ENCODE measurements at regions not wholly inside any gene's neighbourhood (a gene's known extent, or its start where the extent isn't known, plus 50 kb on each side); places are given as distances from the start of the nearest gene placed in this dataset.

- no peak for TF ChIP-seq BCL3 (IDR thresholded peaks at IDR 0.05; ENCODE audit: borderline replicate concordance, insufficient read depth, low read depth, low read length, poor library complexity, severe bottlenecking)
These were observed 142.5 kb upstream of the DMRT1 start (continued) for GRCh38 chr9:698954-699353.

DNA sequence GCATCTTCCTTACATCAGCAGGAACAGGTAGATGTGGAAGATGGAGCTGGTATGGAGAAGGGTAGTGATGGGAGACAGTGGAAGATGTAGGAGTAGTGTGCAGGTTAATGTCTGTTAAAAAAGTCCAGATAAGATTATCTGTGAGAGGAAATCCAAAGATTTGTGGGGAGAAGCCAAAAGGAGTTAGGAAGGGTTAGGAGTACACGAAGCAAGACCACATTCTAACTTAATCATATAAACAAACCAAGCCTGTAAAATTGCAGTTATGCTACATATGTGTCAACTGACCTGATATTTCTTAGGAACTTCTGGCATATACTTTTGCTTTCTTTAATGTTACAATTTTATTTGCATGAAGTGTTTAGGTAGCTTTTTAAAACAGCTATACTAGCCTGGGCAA lies 142.1 kb upstream of the DMRT1 start:
- BruUV-seq (replicated peaks): no TSS peak

More for the DNA sequence above, 142.1 kb upstream of the DMRT1 start:
- Histone ChIP-seq H3K27me3 (replicated peaks in 1 of 2; ENCODE audit: control insufficient read depth in 2 of 2, insufficient read depth in 2 of 2, low read length in 1 of 2) (peaks cover 0 to under 1% of the 10 kb centered on the region in 2 experiments; a peak in 1 of 4 replicates), H3K9ac (ENCODE audit: control insufficient read depth, insufficient read depth, low read length) (no peak overlapping the region), H4K20me1 (ENCODE audit: control insufficient read depth, insufficient read depth) (no peaks in the 10 kb centered on the region), H3K4me2 (ENCODE audit: control insufficient read depth, insufficient read depth) (no peak overlapping the region), H3K4me1 (ENCODE audit: control insufficient read depth, insufficient read depth, low read length) (no peaks in the 10 kb centered on the region), H2AFZ (ENCODE audit: control insufficient read depth, low read depth, low read length) (no peak overlapping the region), H3K36me3 (ENCODE audit: control insufficient read depth in 2 of 2, insufficient read depth in 2 of 2, low read length in 1 of 2) (no peaks in the 10 kb centered on the region), H3K4me3 (no peak overlapping the region), H3K9me3 (replicated peaks; ENCODE audit: control insufficient read depth, insufficient read depth, low read length) (no peaks in the 10 kb centered on the region), H3K79me2 (ENCODE audit: control insufficient read depth, insufficient read depth, low read length) (no peaks in the 10 kb centered on the region), H3K27ac (ENCODE audit: control insufficient read depth, insufficient read depth) (no peak overlapping the region)
- intact Hi-C loops (cut with micrococcal nuclease; ENCODE audit: unreplicated experiment) (no loop called here), in situ Hi-C loops (cut with MboI) (no loop called here)
- FAIRE-seq (no peak), ATAC-seq (no peak), DNase-seq (ENCODE audit: low read depth, low spot score) (no peak)
- ChIA-PET POLR2A (no interaction called here), CTCF (interaction anchor here (1.2 kb wide), 1 partner anchor 14 kb away, joined by 3 read pairs; no protein-coding TSS in a partner anchor), RAD21 (ENCODE audit: unreplicated experiment) (no interaction called here), SMC1A (ENCODE audit: uncharacterized antibody, unreplicated experiment) (no interaction called here)
- WGBS (ENCODE audit: insufficient coverage, insufficient replicate concordance, low lambda C conversion rate, missing lambda C conversion rate): 0% methylated on average over 1 of the region's 1 CpG
- TF ChIP-seq JUND (IDR thresholded peaks at IDR 0.05; ENCODE audit: low read depth, low read length): no peak

All from GM12878 (cell line).